ENCODE measurements at regions not wholly inside any gene's neighbourhood (a gene's known extent, or its start where the extent isn't known, plus 50 kb on each side); places are given as distances from the start of the nearest gene placed in this dataset.

DNA sequence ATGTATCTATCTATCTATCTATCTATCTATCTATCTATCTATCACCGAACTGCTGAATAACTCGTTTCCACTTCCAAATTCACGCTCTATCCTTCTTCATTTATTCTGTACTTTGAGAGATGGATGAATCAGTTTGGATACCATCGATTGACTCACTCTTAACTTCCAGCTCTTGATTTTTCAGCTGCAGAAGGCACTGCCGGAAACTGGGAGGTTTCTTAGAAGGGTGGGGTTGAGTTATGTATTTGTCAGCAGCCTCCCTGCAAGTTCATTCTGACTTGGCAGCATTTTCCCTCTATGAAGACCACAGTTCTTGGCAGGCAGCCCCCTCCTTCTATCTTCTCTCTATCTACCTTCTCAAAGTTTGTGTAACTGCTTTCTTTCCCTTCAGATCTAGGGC, 112.0 kb upstream of the MAGEB18 start:
- no peak for TF ChIP-seq CTCF (IDR thresholded peaks at IDR 0.05; ENCODE audit: low read length)
- TF ChIP-seq EZH2 (IDR thresholded peaks at IDR 0.05; ENCODE audit: borderline replicate concordance, low read length) = no peak
